Hematopoietic multipotent progenitor cell treated with erythropoietin and hydrocortisone succinate and interleukin-3 and kit ligand, for 6 days (in vitro differentiated cells): ENCODE measurements at regions not wholly inside any gene's neighbourhood (a gene's known extent, or its start where the extent isn't known, plus 50 kb on each side); places are given as distances from the start of the nearest gene placed in this dataset.
"Not testable (repeated sequence)": the region's sequence is repeated elsewhere in the genome, so short reads cannot be mapped to it uniquely, and the experiment has no call there.

Source experiments
- DNase-seq: peaks from one replicate; pipeline ENCODE4 v3.0.0-alpha.2; 2015

DNA sequence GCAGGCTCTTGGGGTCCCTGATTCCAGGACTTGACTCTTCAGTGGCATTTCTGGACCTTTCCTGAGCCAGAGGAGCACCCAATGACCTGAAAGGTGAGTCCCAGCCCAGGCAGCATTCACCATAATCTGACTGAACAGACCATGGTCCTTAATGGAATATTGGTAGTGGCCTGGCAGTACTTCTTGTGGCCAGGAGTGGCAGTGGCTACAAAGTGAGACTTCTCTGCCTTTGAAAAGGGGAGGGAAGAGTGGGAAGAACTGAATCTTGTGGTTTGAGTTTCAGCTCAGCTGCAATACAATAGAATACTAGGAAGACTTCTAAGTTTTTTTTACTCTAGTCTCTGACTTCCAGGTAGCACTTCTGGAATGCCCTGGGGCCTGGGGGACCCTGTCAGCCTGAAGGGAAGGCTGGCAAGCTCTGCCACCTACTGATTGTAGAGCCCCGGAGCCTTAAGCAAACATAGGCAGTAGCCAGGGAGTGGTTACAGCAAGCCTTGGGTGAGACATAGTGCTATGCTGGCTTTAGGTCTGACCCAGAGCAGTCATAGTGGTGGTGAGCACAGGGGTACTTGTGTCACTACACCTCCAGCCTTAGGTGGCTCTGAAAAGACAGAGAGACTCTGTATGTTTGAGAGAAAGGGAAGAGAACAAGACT lies 674.2 kb upstream of the MANEA start:
- DNase-seq: no peak

DNA sequence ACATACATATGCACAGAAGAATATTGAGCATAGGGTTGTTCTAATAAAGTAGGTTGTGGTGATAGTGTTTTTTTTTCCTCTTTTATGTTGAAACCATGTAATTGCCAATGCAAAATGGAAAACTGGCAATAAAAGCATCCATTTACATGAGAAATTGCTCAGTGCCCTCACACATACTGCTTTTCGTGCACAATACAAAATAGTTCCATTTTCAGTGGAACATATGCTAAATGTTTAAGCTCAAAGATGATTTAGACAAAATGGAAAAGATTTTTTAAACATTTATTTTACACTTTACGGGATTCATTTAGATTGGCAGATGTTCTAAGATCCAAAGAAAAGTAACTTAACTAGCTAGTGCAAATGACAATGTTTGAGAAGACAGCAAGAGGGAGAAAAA lies 678.1 kb upstream of the MANEA start:
- no peak for DNase-seq

DNA sequence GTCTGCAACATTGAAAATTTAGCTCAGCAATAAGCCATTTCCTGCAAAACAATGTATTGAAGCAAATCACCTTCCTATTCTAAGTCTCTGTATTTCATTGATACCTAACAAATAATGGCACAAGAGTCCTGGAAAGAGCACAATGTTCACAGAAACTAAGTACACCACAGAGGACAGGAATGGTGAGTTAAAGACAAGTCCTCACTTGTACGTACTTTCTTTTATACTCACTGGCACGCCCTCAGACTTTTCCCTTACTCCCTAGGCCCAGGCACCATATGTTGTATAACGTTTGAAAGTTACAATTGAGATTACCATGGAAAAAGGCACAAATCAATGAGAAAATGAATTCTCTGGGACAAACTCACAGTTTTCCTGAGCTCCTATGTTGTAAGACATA lies 683.0 kb upstream of the MANEA start:
- DNase-seq: no peak

DNA sequence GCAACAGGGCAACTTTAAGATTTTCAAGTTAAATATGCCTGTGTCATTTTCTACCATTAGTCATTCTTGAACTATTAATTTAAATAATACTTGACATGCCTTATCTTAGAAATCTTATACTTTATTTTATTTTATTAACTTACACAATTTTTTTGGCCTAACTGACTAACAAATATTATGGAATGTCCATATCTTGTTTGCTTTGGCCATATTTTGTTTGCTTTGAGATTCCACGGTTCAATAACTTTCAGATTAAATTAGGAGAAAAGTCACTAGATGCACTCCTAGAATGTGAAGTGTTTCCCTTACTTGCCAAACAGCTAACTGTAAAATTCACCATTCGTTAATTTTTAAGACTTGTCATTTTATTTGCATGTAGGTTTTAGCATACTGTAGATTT lies 684.0 kb upstream of the MANEA start:
- no peak for DNase-seq

DNA sequence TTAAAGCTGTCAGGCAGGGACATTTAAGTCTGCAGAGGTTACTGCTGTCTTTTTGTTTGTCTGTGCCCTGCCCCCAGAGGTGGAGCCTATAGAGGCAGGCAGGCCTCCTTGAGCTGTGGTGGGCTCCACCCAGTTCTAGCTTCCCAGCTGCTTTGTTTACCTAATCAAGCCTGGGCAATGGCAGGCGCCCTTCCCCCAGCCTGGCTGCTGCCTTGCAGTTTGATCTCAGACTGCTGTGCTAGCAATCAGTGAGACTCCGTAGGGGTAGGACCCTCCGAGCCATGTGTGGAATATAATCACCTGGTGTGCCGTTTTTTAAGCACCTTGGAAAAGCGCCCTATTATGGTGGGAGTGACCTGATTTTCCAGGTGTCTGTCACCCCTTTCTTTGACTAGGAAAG lies 703.5 kb upstream of the MANEA start:
- not testable (repeated sequence) for DNase-seq

DNA sequence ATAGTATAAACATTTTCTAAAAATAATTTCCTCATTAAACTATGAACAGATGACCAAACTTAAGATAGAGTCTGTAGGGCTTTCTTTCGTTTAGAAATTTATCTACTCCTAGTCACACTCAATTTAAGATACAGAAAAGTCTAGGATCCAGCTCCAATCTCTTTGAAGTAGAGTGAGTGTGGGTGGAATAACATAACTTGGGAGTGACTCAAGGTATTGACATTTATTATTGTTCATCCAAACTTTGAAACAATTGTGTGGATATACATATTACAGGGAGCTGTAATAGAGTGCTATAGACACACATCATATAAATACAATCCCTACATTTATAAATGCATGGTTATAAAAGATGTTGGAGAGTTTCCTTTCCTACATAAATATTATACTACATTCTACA lies 715.2 kb upstream of the MANEA start:
- DNase-seq: no peak

DNA sequence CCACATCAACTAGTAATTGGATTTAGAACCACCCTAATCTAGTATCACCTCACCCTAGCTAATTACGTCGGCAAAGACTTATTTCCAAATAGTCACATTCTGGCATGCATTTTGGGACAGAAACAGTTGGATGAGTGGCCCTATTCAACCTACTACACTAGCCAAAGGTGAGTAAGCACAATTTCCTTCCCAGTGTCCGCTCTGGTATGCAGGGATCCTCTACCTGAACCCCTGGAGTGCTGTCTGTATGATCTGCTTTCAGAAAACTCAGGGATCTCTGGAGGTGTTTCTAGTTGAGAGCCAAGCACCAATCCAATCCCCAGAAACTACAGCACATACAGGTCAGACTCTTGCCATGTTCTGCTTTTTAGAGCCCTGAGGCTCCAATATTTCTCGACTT lies 717.4 kb upstream of the MANEA start:
- no peak for DNase-seq

DNA sequence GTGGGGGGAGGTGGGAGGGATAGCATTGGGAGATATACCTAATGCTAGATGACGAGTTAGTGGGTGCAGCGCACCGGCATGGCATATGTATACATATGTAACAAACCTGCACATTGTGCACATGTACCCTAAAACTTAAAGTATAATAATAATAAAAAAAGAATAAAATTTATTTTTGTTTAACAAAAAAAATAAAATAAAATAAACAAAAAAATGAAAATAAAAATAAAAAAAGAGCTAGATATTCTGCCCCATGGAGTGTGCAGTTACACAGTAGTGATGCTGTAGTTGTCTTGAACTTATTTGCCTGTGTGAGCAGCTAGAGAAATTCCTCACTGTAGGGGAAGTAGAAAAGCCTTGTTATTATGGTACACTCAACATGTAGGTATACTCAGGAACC lies 720.3 kb upstream of the MANEA start:
- not testable (repeated sequence) for DNase-seq

DNA sequence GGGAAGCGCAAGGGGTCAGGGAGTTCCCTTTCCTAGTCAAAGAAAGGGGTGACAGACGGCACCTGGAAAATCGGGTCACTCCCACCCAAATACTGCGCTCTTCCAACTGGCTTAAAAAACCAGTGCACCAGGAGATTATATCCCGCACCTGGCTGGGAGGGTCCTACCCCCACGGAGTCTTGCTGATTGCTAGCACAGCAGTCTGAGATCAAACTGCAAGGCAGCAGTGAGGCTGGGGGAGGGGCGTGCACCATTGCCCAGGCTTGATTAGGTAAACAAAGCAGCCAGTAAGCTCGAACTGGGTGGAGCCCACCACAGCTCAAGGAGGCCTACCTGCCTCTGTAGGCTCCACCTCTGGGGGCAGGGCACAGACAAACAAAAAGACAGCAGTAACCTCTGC lies 726.0 kb upstream of the MANEA start:
- not testable (repeated sequence) for DNase-seq

DNA sequence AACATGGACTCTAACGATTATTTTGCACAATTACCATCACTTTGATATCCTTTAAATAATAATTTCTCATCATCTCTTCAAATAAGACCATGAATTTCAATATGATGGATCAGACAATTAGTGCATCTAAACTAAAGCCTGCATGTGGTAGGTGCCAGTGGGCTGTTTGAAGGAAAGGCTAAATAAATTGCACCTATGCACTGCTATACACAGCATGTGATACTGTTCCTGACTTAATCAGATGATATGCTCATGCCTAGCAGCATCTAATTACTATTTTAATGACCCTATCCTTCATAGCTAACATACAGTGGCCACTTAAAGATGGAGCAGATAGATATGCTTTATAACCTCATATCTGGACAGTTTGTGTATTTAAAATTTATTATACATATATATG lies 731.6 kb upstream of the MANEA start:
- DNase-seq: no peak

DNA sequence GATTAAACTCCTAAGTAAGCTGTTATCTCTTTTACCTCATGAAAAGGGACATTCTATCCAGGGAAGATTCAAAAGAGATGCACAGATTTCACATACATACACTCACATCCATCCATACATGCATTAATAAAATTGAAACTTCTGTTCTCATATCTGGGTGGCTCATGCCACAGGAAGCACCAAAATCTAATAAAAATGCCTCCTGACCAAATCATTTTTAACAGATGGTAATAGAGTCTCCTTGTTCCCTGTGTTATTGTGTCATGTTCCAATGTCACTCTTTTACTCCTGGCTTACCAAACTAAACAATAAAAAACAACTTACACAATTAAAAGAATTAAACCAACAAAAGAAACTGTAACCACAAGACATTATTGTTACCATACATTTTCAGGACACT lies 742.1 kb upstream of the MANEA start:
- DNase-seq: no peak

DNA sequence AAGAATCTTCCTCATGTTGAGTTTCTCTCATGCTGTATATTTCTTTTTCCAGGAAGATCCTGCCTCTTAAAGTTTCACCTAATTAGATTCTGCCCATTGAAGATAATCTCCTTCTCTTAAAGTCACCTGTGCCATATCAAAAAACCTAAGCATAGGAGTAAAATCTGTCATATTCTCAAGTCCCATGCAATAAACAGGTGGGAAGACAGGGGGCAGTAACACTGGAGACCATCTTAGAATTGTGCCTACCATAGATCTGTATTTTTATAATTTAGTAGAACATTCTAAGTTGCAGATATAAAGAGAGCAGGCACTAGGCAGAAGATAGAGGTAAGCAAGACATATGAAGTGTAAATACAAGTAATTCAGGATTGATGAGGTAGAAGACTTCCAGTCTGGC lies 763.5 kb upstream of the MANEA start:
- no peak for DNase-seq

DNA sequence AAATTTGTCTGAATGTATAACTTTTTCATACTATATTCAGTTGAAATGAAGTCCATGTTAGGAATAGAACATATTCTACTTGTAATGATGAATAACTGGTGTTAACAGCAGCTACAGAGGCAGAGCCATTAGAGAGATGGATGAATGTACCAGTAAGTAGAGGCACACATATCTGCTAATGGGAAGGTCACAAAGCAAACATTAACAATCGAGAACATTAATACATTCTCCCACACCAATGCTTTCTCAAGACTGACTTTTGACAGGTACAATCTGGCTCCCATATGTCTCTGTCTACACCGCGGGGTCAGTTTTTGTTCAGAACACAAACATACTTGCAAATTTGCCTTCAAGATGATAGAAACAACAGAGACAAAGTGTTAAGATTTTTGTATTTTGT lies 776.0 kb upstream of the MANEA start:
- DNase-seq: no peak

DNA sequence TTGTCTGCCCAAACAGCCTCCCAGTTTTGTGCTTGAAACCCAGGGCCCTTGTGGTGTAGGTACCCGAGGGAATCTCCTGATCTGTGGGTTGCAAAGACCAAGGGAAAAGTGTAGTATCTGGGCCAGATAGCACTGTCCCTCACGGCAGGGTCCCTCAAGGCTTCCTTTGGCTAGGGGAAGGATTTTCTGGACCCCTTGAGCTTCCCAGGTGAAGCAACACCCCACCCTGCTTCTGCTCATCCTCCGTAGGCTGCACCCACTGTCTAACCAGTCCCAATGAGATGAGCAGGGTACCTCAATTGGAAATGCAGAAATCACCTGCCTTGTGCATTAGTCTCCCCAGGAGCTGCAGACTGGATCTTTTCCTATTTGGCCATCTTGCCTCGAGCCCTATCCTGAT lies 791.8 kb upstream of the MANEA start:
- DNase-seq: no peak

DNA sequence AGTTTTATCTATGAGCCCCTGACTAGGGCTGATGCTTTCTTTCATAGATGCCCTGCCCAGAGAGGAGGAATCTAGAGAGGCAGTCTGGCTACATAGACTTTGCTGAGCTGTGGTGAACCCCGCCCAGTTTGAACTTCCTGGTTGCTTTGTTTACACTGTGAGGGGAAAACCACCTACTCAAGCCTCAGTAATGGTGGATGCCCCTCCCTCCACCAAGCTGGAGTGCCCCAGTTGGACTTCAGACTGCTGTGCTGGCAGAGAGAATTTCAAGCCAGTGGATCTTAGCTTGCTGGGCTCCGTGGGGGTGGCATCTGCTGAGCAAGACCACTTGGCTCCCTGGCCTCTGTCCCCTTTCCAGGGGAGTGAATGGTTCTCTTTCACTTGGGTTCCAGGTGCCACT lies 792.3 kb upstream of the MANEA start:
- DNase-seq: not testable (repeated sequence)

DNA sequence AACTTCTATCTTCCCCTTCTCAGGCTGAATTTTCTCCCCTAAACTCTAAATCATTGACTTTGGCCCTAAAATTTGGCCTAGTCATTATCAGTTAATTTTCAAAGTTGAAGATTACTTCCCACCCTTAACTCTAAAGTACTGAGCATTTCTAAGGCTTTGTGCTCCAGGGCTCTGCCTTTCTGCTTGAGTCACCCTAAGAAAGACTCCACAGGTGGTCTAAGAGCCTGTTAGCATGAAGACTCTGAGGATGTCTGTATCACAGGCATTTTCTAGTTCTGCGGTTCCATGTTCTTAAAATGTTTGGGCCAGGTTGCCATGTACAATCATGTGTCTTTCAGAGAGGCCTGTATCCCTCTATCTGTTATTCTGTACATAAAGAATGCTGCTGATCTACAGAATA lies 808.1 kb upstream of the MANEA start:
- no peak for DNase-seq

DNA sequence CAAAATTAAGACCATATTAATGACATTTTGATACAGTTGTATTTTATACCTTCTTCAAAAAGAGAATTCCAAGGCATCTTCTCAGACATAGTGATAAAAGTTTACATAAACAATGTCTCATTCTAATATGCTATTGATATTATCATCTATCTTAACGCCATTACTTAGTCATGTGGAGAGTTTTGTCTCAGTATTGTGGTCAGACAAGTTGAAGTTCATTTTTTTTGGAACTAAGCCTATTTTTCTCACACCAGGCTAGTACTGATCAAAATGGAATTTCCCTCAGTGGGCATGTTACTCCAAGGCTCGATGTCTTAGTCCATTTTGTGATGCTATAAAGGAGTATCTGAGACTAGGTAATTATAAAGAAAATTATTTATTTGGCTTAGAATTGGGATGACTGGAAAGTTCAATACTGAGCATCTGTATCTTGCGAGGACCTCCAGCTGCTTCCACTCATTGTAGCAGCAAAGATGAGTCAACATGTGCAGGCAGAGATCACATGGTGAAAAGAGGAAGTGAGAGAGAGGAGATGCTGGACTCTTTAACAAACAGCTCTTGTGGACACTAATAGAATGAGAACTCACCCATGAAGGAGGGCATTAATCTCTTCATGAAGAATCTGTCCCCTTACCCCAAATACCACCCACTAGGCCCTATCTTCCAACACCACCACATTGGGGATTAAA lies 825.5 kb upstream of the MANEA start:
- no peak for DNase-seq

DNA sequence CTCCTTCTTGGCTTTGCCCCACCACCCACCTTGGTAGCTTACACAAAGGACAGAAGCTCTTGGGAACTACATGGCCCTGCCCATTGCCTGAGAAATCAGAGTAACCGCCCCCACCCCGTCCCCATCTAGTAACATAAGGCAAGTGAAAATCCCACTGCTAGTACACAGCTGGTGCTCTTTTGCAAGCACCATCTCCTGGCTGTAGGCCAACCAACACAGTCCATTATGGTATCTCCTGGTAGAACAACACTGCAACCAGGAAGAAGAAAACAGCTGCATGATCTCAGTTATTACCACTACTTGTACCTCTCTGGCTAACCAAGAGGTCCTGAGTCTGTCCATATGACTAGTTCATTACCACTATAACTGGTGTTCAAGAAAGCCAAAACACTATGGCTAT lies 841.1 kb upstream of the MANEA start:
- DNase-seq: no peak

DNA sequence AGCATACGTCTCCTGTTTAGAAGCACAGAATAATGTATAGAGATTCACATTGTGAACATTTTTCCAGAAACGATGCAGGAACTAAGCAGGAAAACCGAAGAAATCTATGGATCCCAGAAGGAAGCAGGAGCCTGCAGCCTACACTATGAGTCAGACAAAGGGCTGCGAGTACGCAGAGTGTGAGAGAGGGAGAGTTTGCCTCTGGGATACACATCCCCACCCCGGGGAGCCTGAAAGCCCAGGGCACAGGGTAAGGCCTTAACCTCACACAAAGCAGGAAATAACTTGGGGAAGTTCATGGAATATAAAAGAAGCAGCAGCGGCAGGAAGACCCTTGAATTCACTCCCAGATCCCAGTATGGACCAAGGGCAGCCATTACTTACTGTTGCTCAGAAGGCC lies 842.1 kb upstream of the MANEA start:
- DNase-seq: no peak

DNA sequence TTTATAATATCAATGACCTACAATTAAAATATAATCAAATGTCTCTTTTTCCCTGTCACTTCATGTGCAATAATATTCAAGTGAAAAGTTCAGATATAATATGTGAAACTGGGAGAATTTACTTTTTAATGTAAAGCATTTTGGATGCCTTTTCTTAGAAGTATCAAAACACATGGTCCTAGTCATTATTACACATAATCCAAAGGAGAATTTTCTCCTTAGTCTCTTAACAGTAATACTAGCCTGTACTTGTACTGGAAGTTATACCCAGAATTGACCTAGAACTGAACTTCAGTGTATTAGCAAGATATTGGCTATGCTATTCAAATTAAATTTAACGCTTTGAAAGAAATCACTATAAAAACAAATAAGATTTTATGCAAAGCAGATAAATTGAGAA lies 842.6 kb upstream of the MANEA start:
- DNase-seq: no peak

DNA sequence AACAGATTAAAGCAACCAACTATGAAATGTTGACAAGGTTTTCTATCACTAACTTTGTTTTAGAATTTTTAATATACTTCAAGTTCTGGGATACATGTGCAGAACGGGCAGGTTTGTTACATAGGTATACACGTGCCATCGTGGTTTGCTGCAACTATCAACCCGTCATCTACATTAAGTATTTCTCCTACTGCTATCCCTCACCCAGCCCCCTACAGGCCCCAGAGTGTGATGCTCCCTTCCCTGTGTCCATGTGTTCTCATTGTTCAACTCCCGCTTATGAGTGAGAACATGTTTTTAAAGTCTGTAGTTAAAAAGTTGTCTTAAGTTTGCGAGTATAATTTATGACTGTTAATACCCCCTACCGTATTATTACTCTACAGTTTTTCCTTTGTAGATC lies 844.3 kb upstream of the MANEA start:
- no peak for DNase-seq

DNA sequence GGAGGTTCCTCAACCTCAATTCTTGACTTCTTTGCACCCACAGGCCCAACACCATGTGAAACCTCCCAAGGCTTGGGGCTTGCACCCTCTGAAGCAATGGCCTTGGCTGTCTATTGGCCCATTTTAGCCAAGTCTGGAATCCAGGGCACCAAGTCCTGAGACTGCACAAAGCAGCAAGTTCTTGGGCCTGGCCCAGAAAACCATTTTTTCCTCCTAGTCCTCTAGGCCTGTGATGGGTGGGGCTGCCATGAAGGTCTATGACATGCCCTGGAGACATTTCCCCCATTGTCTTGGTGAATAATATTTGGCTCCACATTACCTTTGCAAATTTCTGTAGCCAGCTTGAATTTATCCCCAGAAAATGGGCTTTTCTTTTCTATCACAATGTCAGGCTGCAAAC lies 849.6 kb upstream of the MANEA start:
- no peak for DNase-seq

DNA sequence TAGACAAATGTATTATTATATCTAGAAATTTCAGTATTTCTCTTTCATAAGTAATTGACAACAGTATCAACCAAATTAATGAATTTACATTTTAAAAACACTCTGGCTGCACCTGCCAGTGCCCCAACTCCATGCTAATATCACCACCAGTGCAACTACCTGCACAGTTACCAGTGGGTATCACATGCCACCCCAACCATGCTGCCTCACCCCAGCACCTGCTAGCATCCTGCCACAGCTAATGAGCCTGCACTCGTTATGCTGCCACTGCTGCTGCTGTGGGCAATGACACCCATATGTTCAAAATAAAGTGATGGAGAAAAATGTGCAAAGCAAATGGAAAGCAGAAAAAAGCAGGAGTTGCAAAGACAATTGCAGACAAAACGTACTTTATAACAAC lies 855.9 kb upstream of the MANEA start:
- DNase-seq: no peak

DNA sequence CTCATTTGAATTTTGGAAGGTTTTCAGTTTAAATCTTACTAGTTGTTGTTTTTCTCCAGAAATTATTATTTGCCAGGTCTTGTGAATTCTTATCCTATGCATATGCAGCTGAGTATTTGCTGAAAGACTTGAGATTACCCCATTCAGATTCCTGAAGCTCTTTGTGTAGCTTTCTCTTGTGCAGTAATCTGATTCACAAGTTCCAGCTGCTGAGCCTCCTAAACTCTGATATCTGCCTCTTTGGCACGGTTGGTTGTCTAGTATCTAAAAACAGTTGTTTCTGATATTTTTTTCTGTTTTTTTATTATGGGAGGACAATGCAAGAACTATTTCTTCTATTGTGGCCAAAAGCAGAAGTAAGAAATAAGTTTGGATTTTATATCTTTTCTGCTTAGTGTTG lies 863.9 kb upstream of the MANEA start:
- DNase-seq: no peak

DNA sequence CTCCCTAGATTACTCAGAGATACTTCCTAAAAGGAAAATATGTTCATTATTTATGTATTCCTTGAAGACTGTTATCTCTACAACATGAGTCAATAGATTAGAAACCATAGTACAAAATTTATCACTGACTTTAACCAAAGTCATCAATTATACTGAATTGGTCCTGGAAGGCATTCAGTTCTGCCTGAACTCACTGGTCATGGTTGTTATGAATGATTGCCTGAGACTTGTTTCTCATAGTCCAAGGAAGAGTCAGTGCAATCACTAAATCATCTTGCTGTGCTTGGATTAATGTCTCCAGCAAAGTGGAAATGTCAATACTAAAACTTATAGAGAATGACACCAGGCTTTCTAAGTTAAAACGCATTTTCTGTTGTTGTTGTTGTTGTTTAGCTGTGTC lies 878.6 kb upstream of the MANEA start:
- DNase-seq: no peak
